ENCODE measurements at regions not wholly inside any gene's neighbourhood (a gene's known extent, or its start where the extent isn't known, plus 50 kb on each side); places are given as distances from the start of the nearest gene placed in this dataset.
"Not testable (repeated sequence)": the region's sequence is repeated elsewhere in the genome, so short reads cannot be mapped to it uniquely, and the experiment has no call there.

DNA sequence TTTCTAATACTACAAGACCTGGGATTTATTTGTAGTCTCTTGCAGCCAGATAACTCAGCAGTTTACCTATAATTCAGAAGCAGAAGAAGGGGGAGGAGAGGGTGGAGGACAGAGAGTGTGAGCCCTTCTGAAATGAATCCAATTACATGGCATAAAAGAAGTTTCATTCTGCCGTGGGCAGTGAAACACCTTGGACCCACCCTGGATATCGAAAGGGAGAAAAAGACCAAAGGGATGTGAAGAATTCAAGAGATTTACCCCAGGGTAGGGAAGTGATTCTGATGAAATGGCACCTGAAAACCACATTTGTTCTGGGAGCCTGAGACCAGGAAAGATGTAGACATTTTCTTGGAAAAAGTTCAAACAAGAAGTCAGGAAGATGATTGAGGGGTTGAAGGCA is 140.9 kb downstream of the NDFIP2 start:
- DNase-seq (ENCODE audit: low read depth in 6 of 9, low spot score in 9 of 9): no peak
- H3K9me3 ChIP-seq (ENCODE audit: control insufficient read depth in 2 of 2, insufficient read depth in 1 of 2, low read length in 1 of 2): no peaks in the 10 kb centered on the region
- 93% methylated on average over 2 of the region's 2 CpGs for WGBS
- no peaks in the 10 kb centered on the region for H3K4me1 ChIP-seq (ENCODE audit: control insufficient read depth in 2 of 2, insufficient read depth in 2 of 2, low read length in 2 of 2)
- H3K27me3 ChIP-seq (ENCODE audit: control insufficient read depth in 2 of 2, insufficient read depth in 1 of 2, low read length in 1 of 2): no peaks in the 10 kb centered on the region
- no peaks in the 10 kb centered on the region for H3K36me3 ChIP-seq (ENCODE audit: control insufficient read depth in 2 of 2, insufficient read depth in 2 of 2, low read length in 1 of 2)
- H3K27ac ChIP-seq (ENCODE audit: low read depth in 1 of 2, low read length in 1 of 2): no peak overlapping the region
- H3K4me3 ChIP-seq (ENCODE audit: low read length in 2 of 2): no peak overlapping the region

DNA sequence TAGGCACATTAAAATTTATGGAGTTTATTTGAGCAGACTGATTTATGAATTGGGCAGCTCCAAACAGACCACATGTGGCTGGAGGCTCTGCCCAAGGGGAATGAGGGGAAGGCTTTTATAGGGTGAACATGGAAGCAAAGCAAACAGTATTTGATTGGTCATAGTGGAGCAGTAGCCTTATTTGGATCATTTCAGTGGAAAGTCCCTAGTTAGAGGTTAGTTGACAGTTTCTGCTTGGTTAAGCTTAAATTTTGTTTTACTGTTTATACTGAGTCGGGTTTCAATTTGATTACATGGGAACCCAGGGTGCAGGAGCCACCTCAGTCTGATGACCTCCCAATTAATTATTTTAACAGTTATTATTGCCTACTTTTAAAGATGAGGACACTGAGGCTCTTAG is 140.5 kb downstream of the NDFIP2 start:
- no peaks in the 10 kb centered on the region for H3K9me3 ChIP-seq (ENCODE audit: control insufficient read depth in 2 of 2, insufficient read depth in 1 of 2, low read length in 1 of 2)
- DNase-seq (ENCODE audit: low read depth in 6 of 9, low spot score in 9 of 9): no peak
- no peaks in the 10 kb centered on the region for H3K36me3 ChIP-seq (ENCODE audit: control insufficient read depth in 2 of 2, insufficient read depth in 2 of 2, low read length in 1 of 2)
- no peaks in the 10 kb centered on the region for H3K27me3 ChIP-seq (ENCODE audit: control insufficient read depth in 2 of 2, insufficient read depth in 1 of 2, low read length in 1 of 2)
- 89% methylated on average over 1 of the region's 1 CpG for WGBS
- H3K4me1 ChIP-seq (ENCODE audit: control insufficient read depth in 2 of 2, insufficient read depth in 2 of 2, low read length in 2 of 2): no peaks in the 10 kb centered on the region
- no peak overlapping the region for H3K4me3 ChIP-seq (ENCODE audit: low read length in 2 of 2)
- H3K27ac ChIP-seq (ENCODE audit: low read depth in 1 of 2, low read length in 1 of 2): no peak overlapping the region

DNA sequence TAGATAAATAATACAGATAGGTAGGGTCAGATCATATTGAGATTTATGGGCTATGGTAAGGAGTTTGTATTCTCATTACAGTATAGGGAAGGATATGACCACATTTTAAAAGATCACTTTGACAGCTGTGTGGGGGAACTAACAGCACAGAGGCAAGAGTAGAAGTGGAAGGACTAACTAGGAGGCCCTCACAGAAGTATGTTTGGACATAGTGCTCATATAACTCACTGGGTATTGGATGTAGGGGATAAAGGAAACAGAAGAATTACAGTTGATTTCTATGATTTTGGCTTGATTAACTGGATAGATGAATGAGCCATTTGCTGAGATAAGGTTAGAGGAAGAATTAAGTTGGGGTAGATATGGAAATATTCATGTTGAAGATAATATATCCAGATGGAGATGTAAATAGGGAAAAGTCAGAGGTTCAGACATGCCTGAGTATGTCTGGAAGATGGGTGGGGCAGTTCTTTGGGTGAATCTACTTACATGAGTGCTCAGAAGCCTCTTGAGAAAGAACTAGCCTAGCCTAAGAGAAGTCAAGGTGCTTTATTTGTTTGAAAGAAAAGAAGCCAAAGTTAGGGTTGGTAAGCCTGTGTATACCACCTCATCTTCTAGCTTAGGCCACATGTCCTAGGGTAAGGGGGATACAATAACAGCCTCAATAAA is 133.4 kb downstream of the NDFIP2 start:
- H3K9me3 ChIP-seq (ENCODE audit: control insufficient read depth in 2 of 2, insufficient read depth in 1 of 2, low read length in 1 of 2): no peaks in the 10 kb centered on the region
- H3K4me1 ChIP-seq (ENCODE audit: control insufficient read depth in 2 of 2, insufficient read depth in 2 of 2, low read length in 2 of 2): no peaks in the 10 kb centered on the region
- DNase-seq (ENCODE audit: low read depth in 6 of 9, low spot score in 9 of 9): no peak
- H3K27me3 ChIP-seq (ENCODE audit: control insufficient read depth in 2 of 2, insufficient read depth in 1 of 2, low read length in 1 of 2): no peaks in the 10 kb centered on the region
- no peak overlapping the region for H3K27ac ChIP-seq (ENCODE audit: low read depth in 1 of 2, low read length in 1 of 2)
- H3K4me3 ChIP-seq (ENCODE audit: low read length in 2 of 2): no peak overlapping the region
- no peaks in the 10 kb centered on the region for H3K36me3 ChIP-seq (ENCODE audit: control insufficient read depth in 2 of 2, insufficient read depth in 2 of 2, low read length in 1 of 2)

DNA sequence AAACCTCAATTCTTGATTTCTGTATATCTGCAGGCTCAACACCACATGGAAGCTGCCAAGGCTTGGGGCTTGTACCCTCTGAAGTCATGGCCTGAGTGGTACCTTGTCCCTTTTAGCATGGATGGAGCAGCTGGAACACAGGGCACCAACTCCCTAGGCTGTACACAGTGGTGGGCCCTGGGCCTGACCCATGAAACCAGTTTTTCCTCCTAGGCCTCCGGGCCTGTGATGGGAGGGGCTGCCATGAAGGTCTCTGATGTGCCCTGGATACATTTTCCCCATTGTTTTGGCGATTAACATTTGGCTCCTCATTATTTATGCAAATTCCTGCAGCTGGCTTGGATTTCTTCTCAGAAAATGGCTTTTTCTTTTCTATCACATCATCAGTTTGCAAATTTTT is 131.6 kb downstream of the NDFIP2 start:
- no peaks in the 10 kb centered on the region for H3K4me1 ChIP-seq (ENCODE audit: control insufficient read depth in 2 of 2, insufficient read depth in 2 of 2, low read length in 2 of 2)
- H3K4me3 ChIP-seq (ENCODE audit: low read length in 2 of 2): no peak overlapping the region
- 92% methylated on average over 2 of the region's 2 CpGs for WGBS
- no peak for DNase-seq (ENCODE audit: low read depth in 6 of 9, low spot score in 9 of 9)
- no peaks in the 10 kb centered on the region for H3K36me3 ChIP-seq (ENCODE audit: control insufficient read depth in 2 of 2, insufficient read depth in 2 of 2, low read length in 1 of 2)
- no peaks in the 10 kb centered on the region for H3K9me3 ChIP-seq (ENCODE audit: control insufficient read depth in 2 of 2, insufficient read depth in 1 of 2, low read length in 1 of 2)
- H3K27ac ChIP-seq (ENCODE audit: low read depth in 1 of 2, low read length in 1 of 2): no peak overlapping the region
- H3K27me3 ChIP-seq (ENCODE audit: control insufficient read depth in 2 of 2, insufficient read depth in 1 of 2, low read length in 1 of 2): no peaks in the 10 kb centered on the region

DNA sequence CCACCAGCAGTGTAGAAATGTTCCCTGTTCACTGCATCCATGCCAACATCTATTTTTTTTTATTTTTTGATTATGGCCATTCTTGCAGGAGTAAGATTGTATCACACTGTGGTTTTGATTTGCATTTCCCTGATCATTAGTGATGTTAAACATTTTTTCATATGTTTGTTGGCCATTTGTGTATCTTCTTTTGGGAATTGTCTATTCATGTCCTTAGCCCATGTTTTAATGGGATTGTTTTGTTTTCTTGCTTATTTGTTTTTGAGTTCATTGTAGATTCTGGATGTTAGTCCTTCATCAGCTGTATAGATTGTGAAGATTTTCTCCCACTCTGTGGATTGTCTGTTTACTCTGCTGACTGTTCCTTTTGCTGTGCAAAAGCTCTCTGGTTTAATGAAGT is 126.9 kb downstream of the NDFIP2 start:
- H3K36me3 ChIP-seq (ENCODE audit: control insufficient read depth in 2 of 2, insufficient read depth in 2 of 2, low read length in 1 of 2); H3K4me3 ChIP-seq (ENCODE audit: low read length in 2 of 2); H3K27ac ChIP-seq (ENCODE audit: low read depth in 1 of 2, low read length in 1 of 2); DNase-seq (ENCODE audit: low read depth in 6 of 9, low spot score in 9 of 9); H3K4me1 ChIP-seq (ENCODE audit: control insufficient read depth in 2 of 2, insufficient read depth in 2 of 2, low read length in 2 of 2); H3K9me3 ChIP-seq (ENCODE audit: control insufficient read depth in 2 of 2, insufficient read depth in 1 of 2, low read length in 1 of 2); H3K27me3 ChIP-seq (ENCODE audit: control insufficient read depth in 2 of 2, insufficient read depth in 1 of 2, low read length in 1 of 2): not testable (repeated sequence)

All from thymus (tissue), 11 donors.